Jurkat, Clone E6-1 (cell line): ENCODE measurements at regions not wholly inside any gene's neighbourhood (a gene's known extent, or its start where the extent isn't known, plus 50 kb on each side); places are given as distances from the start of the nearest gene placed in this dataset.

Experiments used
- DNase-seq: peaks from one replicate; pipeline ENCODE4 v3.0.0-alpha.2; 2011; ENCODE audit warnings: low read depth, low spot score
- H3K4me3 ChIP-seq: 2 replicates; pipeline ENCODE4 v1.5.1; 2011; ENCODE audit warnings: mild to moderate bottlenecking, low read length, control low read depth, moderate library complexity

GRCh38 chr17:34151102-34151501 lies 104.0 kb upstream of the CCL2 start:
- no peak for DNase-seq
- no peak overlapping the region for H3K4me3 ChIP-seq

GRCh38 chr17:34153991-34154390 lies 101.1 kb upstream of the CCL2 start:
- H3K4me3 ChIP-seq = no peak overlapping the region
- no peak for DNase-seq

- peak overlapping the region; percentile 33 for H3K4me3 ChIP-seq
- DNase-seq = peak; percentile 71
Measured at GRCh38 chr17:34154961-34155730, 99.9 kb upstream of the CCL2 start.

GRCh38 chr17:34155947-34156346 lies 99.1 kb upstream of the CCL2 start:
- no peak for DNase-seq
- no peak overlapping the region for H3K4me3 ChIP-seq

- DNase-seq = no peak
- no peak overlapping the region for H3K4me3 ChIP-seq
Measured at GRCh38 chr17:34156401-34156740, 98.7 kb upstream of the CCL2 start.

- no peak for DNase-seq
- H3K4me3 ChIP-seq = no peak overlapping the region
Measured at GRCh38 chr17:34156741-34157589, 98.1 kb upstream of the CCL2 start.

- no peak overlapping the region for H3K4me3 ChIP-seq
- no peak for DNase-seq
Measured at GRCh38 chr17:34161690-34162089, 93.4 kb upstream of the CCL2 start.

GRCh38 chr17:34163123-34163522 lies 92.0 kb upstream of the CCL2 start:
- no peak overlapping the region for H3K4me3 ChIP-seq
- no peak for DNase-seq

- no peak overlapping the region for H3K4me3 ChIP-seq
- DNase-seq = peak; percentile 37
Measured at GRCh38 chr17:34163646-34164045, 91.4 kb upstream of the CCL2 start.

GRCh38 chr17:34164837-34165236 lies 90.2 kb upstream of the CCL2 start:
- no peak for DNase-seq
- no peak overlapping the region for H3K4me3 ChIP-seq

GRCh38 chr17:34166352-34166751 lies 88.7 kb upstream of the CCL2 start:
- no peak overlapping the region for H3K4me3 ChIP-seq
- DNase-seq = no peak

GRCh38 chr17:34167354-34167753 lies 87.7 kb upstream of the CCL2 start:
- no peak overlapping the region for H3K4me3 ChIP-seq
- no peak for DNase-seq

- DNase-seq = no peak
- no peak overlapping the region for H3K4me3 ChIP-seq
Measured at GRCh38 chr17:34168989-34169388, 86.1 kb upstream of the CCL2 start.

GRCh38 chr17:34169496-34169895 lies 85.6 kb upstream of the CCL2 start:
- DNase-seq = no peak
- no peak overlapping the region for H3K4me3 ChIP-seq

GRCh38 chr17:34171245-34171818 lies 83.8 kb upstream of the CCL2 start:
- DNase-seq = peak; percentile 97
- no peak overlapping the region for H3K4me3 ChIP-seq

GRCh38 chr17:34172390-34172918 lies 82.6 kb upstream of the CCL2 start:
- H3K4me3 ChIP-seq = no peak overlapping the region

GRCh38 chr17:34173241-34173640 lies 81.8 kb upstream of the CCL2 start:
- H3K4me3 ChIP-seq = no peak overlapping the region
- DNase-seq = no peak

More at GRCh38 chr17:34172390-34172918, 82.6 kb upstream of the CCL2 start:
- no peak for DNase-seq

- no peak for DNase-seq
- H3K4me3 ChIP-seq = no peak overlapping the region
Measured at GRCh38 chr17:34174496-34174895, 80.6 kb upstream of the CCL2 start.

- H3K4me3 ChIP-seq = no peak overlapping the region
Measured at GRCh38 chr17:34176440-34176839, 78.6 kb upstream of the CCL2 start.

GRCh38 chr17:34177642-34178041 lies 77.4 kb upstream of the CCL2 start:
- no peak for DNase-seq
- H3K4me3 ChIP-seq = no peak overlapping the region

More at GRCh38 chr17:34176440-34176839, 78.6 kb upstream of the CCL2 start:
- no peak for DNase-seq
